T-helper 2 cell (primary cell): ENCODE measurements at regions not wholly inside any gene's neighbourhood (a gene's known extent, or its start where the extent isn't known, plus 50 kb on each side); places are given as distances from the start of the nearest gene placed in this dataset.

Experiments
- DNase-seq, 5 experiments: peaks; one replicate each; pipeline versions ENCODE4 v3.0.0 to v3.0.0-alpha.2; 2012 to 2022

DNA sequence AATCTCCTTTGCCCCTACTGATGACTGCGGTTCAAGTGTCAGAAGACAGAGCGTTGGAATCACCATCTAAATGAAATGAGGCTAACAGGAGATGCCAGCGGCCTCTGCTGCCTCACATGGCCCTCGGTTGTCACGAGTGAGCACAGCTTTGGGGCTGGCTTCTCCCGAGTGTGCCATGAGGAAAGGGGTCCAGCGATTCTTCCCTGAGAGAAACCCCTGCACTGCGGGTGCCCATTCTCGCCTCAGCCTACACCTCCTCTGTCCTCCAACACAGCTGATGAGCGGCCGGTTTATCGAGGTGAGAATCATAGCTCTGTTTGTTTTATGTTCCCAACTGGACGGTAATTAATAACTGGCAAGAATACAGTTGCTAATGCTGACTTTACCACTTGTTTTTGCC is 144.7 kb upstream of the RPS6KA2 start:
- no peak for DNase-seq

DNA sequence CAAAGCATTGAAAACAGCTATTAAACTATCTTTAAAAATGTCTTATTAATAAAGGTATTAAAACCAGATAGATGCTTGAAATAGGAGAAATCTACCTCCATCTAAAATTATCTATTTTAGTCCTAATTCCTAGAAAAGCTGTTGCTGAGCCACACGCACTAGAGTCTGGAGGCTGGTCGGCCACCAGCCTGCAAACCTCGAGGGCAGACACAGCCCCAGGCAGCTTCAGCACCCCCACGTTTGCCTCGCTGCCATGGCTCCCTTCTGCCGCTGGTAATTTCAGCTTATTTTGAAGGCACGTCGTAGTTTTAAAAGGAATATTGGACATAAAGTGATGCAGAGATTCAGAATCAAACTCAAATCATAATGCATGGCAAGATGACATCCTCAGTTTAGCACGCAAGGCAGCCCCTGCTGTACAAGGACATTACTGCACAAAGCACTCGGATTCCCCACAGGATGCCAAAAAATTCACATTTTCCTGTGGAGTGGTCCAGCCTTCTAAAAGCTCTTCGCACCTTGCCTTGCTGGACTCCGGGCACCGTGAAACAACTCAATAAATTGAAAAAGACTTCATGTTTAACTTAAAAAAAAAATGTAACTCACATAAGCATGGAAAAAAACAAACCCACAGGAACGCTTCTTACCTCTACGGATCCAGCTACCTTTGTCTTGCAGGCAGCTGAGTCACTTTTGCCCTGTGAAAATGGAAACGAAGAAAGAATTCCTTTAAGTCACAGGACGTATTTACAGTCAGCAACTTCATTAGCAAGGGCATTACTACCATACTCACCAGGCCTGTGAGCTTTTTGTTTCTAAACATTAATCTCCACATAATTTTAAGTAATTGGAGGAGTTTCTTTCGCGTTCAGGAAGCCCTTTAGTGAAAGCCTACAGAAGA is 143.4 kb upstream of the RPS6KA2 start:
- DNase-seq, result no peak

DNA sequence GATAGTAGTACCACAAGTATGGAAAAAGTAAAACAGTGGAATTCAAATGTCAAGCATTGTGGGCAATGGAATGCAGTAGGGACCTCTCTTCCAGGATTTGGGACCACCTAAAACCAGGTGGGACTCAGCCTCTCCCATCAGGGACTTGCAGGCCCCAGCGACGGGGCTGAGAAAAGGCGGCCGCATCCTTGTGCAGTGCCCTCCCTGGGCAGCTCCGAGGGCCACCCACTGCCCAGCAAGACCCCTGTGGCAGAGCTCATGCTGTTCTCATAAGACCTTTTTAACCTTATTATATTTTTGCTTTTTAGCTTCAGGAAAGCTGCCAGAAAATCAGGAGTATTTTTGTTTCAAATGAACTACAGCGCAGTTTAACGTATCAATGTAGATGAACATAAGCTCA is 142.6 kb upstream of the RPS6KA2 start:
- no peak for DNase-seq

DNA sequence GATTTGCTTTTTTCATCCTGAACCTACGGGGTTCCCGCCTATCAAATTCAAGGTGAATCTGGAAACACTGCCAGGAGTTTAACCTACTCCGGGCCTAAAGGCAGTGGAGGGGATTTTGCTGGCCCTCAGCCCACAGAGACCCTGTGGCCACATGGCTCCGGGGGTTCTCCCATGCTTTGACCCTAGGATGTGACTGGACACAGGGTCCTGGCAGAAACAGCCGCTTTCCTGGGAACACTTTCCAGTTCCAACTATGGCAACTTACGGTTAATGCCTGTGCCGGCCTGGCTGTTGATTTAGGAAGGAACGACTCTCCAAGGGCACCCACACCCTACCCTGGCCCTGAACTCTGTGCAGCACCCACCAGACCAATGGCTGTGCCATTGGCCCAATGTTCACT is 141.7 kb upstream of the RPS6KA2 start:
- no peak for DNase-seq

DNA sequence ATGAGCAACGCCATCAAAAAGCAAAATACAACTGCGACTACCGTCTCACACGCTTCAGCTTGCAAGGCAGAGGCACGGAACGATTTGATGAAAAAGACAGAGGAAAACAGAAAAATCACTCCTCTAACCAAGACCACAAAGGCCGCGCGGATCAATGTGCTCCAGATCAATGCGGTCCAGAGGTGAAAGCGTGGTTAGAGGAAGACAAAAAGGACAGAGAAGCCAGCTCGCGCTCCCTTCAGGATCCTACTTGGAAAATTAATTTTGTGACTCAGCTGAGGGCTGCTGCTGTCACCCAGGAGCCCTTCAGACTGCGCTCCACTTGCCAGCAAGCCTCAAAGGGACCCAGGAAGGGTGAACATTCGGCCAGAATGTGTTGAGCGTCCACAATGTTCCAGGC is 140.2 kb upstream of the RPS6KA2 start:
- DNase-seq, result no peak

DNA sequence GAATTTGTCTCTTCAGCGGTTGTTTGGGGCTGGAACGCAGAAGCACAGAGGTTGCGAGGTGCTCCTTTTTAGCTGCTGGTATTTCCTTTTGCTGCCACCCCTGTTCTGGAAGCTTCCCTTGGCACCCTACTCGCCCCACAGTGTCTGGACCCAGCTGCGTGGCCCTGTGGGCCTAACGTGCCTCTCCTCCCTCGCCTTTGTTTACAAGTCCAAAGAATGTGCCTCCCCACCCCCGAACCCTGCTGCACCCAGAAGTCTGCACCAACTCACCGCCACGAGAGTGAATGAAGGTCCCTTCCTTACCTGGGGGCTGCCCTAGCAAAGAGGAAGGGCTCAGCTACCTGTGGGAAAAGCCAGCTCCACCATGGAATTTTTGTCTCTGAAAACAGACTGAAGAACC is 139.7 kb upstream of the RPS6KA2 start:
- no peak for DNase-seq

DNA sequence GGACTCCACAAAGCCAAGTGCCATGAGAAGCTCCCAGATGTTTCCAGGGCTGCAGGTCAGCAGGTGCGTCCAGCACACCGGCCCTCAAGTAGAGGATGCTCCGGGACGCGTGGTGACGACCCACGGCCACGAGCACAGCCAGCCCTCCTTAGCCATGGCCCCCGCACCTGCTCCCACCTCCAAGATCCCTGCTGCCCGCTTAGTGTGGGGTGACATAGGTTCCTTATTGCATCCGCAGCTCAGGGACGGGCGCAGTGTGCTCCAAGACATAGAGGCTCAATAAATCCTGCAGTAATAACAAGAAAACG is 138.1 kb upstream of the RPS6KA2 start:
- DNase-seq, result no peak

DNA sequence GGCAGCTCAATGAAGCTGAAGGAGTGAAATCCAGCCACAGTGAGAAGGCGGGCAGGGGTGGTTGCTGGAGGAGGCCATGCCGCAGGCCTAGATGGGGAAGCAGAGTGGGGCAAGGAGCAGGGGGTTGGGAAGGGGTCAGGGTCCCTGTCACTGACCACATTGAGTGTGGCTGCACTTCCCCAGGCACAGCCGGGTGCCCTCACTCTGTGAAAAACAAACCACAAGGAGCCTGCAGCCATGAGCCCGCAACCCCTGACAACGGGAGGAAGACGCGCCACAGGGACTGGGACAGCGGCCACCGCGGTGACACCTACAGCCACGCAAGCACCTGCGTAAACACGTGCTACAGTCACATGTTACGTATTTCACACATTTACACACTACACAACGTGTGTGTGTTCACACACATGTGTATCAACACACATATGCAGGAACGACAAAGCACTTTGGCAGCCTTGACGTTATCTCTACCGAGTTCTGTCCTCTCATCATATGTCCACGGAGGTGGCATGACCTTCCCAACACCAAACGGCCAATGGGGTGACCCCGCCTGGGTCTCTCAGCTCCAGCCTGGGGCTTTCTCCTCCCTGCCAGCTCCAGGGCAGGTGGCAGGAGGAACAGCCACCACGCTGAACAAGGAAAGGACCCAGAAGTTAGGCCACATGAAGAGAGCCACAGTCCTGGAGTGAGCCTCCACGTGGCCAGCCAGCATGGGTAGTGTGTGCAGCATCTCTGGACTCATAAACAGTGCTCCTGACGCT is 137.6 kb upstream of the RPS6KA2 start:
- DNase-seq, result no peak

DNA sequence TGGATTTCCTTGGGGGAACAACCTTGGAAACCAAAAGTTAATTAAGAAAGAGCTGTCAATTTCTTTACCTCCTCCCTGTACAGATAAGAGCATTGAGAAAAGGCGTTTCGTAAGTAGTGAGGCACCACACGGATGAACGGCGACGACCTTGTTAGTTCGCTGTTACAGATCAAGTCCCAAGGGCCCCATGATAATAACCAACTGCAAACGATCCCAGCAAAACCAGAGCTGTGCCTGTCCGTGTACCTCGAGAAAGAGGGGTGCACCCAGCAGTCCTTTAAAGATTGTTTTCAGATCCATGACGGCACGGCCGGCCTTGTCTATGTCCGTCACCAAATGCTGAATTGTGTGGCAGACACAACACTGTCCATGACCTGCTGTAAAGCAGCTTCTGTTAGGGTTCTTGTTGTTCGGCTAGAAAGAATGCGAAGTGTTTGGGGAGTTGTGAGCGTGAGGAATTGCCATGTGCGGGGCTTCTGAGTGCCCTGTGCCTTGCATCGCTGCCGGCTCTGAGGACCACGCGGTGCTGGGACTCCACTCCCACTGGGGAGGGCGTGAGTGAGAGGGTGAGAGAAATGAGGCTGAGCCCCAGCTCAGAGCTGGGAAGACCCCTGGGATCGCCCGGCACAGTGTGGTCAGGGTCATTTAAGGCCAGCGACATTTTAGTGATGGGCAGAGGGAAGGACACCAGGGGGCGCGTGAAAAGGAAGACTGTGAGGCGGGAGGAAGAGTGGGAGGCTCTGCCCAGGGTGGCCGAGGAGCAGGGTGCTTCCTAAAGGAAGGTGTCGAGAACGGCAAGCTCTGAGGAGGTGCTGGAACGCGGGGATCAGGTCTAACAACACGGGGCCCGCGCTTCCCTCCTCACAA is 136.8 kb upstream of the RPS6KA2 start:
- no peak for DNase-seq

DNA sequence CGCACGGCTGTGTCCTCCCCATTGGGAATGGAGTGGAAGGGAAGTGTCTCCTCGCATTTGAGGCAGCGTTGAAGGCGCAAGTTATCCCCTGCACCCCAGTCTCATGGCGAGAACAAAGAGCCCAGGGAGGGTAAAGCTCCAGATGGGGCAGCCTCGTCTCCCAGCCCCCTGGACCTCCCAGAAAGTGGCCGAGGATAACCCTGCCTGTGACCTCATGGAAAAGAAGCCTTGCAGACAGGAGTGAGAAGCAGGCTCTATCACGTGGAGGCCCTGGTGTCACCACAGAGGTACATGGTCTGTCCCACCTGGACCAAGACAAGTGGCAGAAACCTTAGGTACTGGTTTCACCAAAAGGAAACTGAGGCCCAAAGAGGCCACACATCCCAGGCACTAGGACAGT is 134.8 kb upstream of the RPS6KA2 start:
- no peak for DNase-seq

DNA sequence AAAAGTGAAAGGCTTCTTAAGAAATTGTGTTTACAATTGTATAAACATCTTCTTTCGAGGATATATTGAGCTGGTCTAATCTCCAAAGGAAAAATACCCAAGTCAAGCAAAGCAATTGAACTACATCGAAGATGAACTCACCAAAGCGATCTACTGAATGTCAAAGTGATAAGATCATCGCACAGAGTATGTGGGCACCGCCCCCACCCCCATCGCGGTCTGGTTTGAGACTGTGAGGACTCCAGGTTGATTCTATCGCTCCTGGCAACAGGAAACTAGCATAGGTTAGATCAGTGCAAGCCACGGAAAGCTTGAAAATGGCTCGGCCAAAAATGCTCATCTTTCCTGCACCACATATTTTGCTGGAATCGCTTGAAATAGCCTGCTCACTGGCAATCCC is 133.2 kb upstream of the RPS6KA2 start:
- DNase-seq, result peak in 4 of 5 experiments; percentile 40 to 89 (median 50)

DNA sequence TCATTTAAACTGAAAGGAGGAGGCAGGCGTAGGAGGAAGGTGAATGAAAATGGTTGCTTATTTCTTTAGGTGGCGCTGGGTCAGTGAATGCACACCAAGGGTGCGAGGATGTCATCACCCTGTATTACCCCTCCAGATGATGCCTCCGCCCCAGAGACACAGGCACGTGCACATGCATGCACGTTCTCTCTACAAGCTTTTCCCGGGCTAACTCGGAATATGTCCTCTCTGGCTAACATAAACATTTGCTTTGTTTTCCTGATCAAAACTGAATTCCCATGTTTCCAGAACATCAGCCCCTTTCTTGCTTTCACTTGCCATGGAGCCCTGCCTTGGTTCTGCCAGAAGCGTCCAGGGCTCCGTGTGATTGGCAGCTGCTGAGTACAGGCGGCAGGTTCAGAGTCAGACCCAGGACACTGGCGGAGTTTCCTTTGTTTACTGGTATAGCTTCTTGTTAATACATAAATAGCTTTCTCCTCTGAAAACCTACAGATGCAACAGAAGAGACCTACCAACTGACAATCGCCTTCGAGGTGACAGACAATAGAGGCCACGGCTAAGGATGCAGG is 131.2 kb upstream of the RPS6KA2 start:
- DNase-seq, result no peak

DNA sequence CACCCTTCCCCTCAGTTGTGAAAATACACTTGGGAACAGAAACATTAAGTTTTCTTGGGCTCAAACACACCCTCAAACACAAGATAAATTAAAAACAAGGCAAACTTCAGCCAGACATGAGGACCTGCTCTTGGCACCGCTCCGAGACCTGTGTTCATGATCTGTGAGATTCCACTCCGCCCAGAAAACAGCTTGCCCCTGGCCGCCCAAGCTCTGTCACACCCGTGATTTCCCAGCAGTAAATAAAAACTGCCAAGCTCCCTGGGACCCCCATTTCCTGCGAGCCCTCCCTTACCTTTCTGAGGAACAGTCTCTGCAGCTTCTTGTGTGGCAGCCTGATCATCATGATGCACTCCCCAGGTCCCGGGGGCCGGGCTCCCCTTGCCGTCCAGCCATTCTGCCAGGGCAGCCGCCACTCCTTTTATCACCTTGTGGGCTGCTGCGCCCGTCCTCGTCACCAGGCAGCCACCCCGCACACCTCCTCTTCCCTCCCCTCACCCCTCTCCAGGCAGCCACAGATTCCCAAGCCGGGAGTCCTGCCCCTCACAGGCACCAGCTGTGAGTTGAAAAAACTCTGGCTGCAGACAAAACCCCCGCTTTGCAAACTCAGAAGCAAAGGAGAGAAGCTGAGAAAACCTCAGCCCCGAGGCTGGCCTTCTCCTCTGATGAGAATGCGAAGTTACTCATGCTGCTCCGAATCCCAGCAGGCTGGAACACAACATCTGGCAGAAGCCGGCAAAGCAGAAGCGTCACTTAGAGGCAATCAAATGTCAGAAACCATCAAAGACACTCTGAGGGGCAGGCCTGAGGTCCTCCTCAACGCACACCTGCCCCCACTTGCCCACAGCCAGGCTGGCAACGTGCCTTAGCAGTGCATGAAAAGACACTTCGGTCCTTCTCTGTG is 130.4 kb upstream of the RPS6KA2 start:
- DNase-seq, result no peak

DNA sequence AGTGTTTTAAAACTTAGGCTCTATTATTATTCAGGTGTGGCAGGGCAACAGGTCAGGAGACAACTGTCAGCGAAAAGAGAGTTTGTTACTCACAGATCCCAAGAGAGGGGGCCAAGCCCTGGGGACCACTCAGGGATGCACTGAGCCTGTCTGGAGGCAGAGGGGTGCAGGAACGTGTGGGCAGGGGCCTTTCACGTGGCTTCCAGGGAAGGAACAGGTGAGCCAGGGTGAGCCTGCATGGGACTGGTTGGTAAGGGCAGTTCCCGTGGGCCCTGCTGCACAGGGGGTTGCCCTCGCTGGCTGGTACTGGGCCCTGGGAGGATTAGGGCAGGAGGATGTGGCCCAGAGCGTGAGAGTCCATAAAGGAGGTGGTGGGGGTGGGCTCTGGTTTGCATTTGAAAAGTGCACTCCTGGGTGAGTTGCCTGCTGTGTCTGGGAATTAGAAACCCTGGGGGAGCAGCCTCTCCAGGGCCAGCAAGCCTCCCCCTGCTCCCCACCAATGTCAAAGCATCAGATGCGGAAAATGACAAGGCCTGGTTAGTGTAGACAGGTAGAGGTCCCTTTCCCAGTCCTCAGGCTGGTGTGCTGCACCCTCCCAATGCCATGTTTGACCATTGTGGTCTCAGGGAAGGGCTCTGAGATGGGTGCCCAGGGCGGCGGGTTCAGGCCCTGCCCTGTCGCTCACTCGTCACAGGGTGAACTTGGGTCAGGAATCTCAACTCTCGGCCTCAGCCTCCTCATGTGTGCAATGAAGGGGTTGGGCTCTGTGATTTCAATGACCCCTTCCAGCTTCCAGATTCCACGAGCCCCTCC is 127.4 kb upstream of the RPS6KA2 start:
- no peak for DNase-seq

DNA sequence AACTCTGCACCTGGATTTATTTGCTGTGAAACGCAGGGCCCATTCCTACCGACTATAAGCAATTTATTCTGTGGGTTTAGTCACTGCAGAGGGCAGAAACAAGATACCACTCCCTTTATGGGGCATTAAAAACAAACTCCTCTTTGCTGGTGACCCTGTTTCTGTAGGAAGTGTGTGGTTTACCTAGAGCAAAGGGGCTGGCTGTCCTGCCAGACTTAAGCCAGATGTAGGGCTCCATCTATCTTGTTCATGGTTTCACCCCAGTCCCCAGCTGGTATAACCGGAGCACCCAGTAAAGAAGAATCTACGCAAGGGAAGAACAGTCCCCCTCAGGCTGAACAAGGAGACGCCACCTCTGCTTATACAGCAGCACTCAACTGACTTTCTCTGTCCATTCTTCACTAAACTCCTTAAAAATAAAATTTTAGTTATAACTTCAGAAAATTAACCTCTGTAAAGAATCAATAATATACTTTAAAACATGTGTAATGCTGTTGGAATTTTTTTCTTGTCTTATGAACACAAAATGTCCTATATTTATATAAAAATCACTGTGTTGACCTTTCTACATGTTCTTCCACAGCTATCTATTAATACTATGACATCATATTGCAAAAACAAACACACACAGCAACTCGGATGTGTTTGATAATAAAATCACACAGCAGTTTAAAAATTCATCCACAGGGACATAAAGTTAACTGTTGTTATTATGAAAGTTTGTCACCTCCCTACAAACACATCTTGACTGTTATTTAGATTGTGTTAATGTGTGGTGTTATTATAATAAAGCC is 126.1 kb upstream of the RPS6KA2 start:
- no peak for DNase-seq

DNA sequence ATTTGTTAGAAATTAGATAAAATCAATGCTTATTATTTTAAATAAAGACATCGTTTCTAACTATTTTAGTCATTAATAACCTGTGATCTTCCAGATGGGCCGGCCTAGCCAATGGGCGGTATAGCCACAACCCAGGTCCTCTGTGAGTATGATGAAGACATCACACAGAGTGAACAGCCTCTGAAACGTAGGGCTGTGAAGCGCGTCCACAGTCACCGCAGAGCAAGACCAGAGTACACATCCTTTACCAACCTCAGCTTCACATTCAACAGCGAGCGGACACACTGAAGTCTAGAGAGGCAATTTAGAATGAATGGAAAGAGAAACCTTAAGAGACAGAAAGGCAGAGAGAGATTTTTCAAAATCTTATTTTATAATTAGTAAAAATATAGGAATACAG is 125.0 kb upstream of the RPS6KA2 start:
- no peak for DNase-seq

DNA sequence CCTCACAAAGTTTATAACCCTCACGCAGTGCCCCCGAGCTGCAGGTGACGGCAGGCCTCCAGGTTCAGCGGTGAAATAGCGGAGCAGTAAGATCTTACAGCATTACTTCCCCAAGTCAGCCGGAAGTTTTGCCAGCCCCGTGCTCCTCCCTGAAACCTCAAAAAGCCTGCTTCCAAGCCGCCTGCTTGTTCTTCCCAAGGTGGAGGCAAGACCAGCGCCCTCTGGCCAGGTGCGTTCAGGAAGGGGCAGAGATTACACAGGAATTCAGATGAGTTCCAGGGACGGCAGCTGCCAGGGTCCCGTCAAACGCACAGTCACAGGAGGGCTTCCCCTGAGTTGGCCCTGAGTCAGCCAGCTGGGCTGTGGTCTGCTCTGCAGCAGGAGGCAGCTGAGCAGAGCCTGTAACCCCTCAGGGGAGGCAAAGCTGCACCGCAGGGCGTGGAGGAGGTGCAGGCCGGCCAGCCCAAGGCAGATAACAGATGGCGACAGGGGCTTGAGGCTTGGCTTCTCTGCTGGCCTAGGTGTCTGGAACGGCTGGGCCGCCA is 124.1 kb upstream of the RPS6KA2 start:
- no peak for DNase-seq

DNA sequence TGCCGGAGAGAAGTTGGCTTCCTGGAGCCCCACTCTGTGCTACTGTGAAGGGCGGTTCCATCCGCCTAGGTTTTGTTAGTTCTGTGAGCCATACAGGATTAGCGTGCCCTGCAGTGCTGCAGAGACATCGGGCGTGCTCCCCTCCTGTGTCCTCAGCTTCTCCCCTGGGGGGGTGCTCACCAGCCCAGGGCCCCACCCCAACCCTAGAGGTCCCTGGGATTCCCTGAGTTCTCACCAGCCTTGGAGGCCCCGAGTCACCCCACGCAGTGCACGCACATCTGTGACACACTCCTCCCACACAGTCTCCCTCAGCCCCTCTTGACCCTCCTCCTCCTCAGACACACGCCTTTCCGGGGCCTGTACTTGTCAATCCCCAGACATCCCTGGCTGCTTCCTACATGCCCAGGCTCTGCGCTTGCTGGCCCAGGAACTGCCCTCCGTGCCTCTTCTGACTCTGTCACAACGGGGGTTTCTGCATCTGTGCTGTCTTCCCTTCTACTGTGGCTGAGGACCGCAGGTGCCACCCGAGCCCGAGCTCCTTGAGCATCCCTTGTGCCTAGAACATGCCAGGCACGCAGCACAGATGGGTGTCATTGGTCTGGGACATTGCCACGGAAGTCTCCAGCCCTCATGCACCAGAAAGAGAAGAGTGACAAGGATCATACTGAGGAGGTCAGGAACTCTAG is 123.2 kb upstream of the RPS6KA2 start:
- DNase-seq, result no peak

DNA sequence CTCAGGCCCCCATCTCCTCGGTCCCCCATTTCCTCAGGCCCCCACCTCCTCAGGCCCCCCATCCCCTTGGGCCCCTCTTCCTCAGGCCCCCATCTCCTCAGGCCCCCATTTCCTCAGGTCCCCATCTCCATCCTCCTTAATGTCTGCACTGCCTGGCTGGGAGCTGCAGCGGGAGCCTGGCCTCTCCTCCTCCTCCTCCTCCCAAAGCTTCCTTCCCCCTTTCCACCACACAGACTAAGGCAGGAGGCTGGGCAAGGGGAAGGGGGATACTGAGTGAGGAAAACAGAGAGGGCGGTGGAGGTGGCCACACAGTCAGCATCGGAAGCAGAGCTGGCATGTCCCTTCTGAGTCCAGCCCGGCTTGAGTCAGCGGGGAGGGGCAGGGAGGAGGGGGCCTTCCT is 122.6 kb upstream of the RPS6KA2 start:
- no peak for DNase-seq
